HL-60 (cell line): ENCODE measurements at regions not wholly inside any gene's neighbourhood (a gene's known extent, or its start where the extent isn't known, plus 50 kb on each side); places are given as distances from the start of the nearest gene placed in this dataset.

Experiments
- DNase-seq, 2 experiments: peaks; one replicate each; pipeline ENCODE4 v3.0.0-alpha.2; 2010 to 2020; ENCODE audit warnings: low read depth in 1 of 2, low spot score in 1 of 2
- H3K27ac ChIP-seq: fragments of 250-450 bp; sonication (Bioruptor Pico); replicated peaks from 2 replicates; pipeline ENCODE4 v1.5.1; 2020; ENCODE audit warnings: mild to moderate bottlenecking, moderate library complexity
- H3K27me3 ChIP-seq: fragments of 250-450 bp; sonication (Bioruptor Pico); 2 replicates; pipeline ENCODE4 v1.5.1; 2021; ENCODE audit warnings: mild to moderate bottlenecking, moderate library complexity; ENCODE audit not compliant: insufficient read depth, poor library complexity, severe bottlenecking
- H3K4me3 ChIP-seq: replicated peaks from 2 replicates; pipeline ENCODE4 v1.5.1; 2011; ENCODE audit warnings: mild to moderate bottlenecking, control low read depth, low read length; ENCODE audit not compliant: insufficient read depth
- GABPA ChIP-seq: IDR thresholded peaks from 2 replicates; pipeline ENCODE4 v1.6.1; 2012; ENCODE audit warnings: low read depth
- POLR2AphosphoS5 ChIP-seq: IDR thresholded peaks from 2 replicates; pipeline ENCODE4 v1.6.1; 2012; ENCODE audit warnings: low read depth
- SPI1 ChIP-seq: IDR thresholded peaks from 2 replicates; pipeline ENCODE4 v1.6.1; 2012; ENCODE audit warnings: low read depth, mild to moderate bottlenecking, borderline replicate concordance
- TF ChIP-seq, protein P1 (sequence below): IDR thresholded peaks from 2 replicates; pipeline ENCODE4 v1.6.1; 2012; ENCODE audit warnings: low read depth; ENCODE audit not compliant: insufficient replicate concordance
- TF ChIP-seq, protein P2 (sequence below): IDR thresholded peaks from one replicate; pipeline ENCODE4 v1.5.1; 2011; ENCODE audit warnings: low read length, control low read depth, inconsistent platforms; ENCODE audit not compliant: insufficient read depth

DNA sequence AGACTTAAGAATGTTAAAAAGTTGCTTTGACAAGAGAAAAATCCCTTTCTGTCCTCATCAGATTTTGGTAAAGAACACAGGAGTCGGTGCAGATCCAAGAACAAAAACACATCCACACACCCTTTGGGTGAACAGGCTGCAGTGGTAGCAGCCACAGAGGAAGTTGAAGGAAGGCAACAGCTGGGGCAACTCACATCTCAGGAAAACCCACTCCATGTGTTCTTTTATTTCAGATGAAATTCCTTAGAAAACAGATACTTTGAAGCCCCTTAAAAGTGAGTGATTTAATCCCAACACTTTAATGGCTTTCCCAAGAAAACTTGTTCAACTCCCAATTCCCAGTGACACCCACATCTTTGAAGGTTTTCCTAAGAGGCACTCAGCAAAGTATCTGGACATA is 271.3 kb downstream of the ICOS start:
- Histone ChIP-seq H3K27ac (no peak overlapping the region), H3K27me3 (no peaks in the 10 kb centered on the region), H3K4me3 (no peak overlapping the region)
- TF ChIP-seq SPI1 (no peak), POLR2AphosphoS5 (no peak), GABPA (no peak)
- TF ChIP-seq, protein P1, sequence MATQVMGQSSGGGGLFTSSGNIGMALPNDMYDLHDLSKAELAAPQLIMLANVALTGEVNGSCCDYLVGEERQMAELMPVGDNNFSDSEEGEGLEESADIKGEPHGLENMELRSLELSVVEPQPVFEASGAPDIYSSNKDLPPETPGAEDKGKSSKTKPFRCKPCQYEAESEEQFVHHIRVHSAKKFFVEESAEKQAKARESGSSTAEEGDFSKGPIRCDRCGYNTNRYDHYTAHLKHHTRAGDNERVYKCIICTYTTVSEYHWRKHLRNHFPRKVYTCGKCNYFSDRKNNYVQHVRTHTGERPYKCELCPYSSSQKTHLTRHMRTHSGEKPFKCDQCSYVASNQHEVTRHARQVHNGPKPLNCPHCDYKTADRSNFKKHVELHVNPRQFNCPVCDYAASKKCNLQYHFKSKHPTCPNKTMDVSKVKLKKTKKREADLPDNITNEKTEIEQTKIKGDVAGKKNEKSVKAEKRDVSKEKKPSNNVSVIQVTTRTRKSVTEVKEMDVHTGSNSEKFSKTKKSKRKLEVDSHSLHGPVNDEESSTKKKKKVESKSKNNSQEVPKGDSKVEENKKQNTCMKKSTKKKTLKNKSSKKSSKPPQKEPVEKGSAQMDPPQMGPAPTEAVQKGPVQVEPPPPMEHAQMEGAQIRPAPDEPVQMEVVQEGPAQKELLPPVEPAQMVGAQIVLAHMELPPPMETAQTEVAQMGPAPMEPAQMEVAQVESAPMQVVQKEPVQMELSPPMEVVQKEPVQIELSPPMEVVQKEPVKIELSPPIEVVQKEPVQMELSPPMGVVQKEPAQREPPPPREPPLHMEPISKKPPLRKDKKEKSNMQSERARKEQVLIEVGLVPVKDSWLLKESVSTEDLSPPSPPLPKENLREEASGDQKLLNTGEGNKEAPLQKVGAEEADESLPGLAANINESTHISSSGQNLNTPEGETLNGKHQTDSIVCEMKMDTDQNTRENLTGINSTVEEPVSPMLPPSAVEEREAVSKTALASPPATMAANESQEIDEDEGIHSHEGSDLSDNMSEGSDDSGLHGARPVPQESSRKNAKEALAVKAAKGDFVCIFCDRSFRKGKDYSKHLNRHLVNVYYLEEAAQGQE: no peak
- TF ChIP-seq, protein P2, sequence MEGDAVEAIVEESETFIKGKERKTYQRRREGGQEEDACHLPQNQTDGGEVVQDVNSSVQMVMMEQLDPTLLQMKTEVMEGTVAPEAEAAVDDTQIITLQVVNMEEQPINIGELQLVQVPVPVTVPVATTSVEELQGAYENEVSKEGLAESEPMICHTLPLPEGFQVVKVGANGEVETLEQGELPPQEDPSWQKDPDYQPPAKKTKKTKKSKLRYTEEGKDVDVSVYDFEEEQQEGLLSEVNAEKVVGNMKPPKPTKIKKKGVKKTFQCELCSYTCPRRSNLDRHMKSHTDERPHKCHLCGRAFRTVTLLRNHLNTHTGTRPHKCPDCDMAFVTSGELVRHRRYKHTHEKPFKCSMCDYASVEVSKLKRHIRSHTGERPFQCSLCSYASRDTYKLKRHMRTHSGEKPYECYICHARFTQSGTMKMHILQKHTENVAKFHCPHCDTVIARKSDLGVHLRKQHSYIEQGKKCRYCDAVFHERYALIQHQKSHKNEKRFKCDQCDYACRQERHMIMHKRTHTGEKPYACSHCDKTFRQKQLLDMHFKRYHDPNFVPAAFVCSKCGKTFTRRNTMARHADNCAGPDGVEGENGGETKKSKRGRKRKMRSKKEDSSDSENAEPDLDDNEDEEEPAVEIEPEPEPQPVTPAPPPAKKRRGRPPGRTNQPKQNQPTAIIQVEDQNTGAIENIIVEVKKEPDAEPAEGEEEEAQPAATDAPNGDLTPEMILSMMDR: no peak
- no peak for DNase-seq

DNA sequence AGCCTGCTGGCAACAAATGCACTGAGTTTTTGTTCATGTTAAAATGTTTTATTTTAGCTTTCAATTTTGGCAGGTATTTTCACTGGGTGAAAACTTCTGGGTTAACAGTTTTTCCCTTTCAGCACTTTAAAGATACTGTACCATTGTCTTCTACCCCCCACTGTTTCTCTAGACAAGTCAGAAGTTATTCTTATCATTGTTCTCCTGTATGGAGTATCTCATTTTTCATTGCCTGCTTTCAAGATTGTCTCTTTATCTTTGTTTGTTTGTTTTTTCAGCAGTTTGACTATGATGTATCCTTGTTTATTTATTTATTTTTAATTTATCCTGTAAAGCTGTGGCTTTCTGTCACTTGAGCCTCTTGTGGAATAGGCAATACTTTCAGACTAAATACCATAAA is 277.0 kb downstream of the ICOS start:
- Histone ChIP-seq H3K27ac (no peak overlapping the region), H3K27me3 (no peaks in the 10 kb centered on the region), H3K4me3 (no peak overlapping the region)
- DNase-seq: no peak
- TF ChIP-seq POLR2AphosphoS5: no peak
- TF ChIP-seq, protein P1: no peak
- TF ChIP-seq SPI1: no peak
- TF ChIP-seq GABPA: no peak
- TF ChIP-seq, protein P2: no peak

DNA sequence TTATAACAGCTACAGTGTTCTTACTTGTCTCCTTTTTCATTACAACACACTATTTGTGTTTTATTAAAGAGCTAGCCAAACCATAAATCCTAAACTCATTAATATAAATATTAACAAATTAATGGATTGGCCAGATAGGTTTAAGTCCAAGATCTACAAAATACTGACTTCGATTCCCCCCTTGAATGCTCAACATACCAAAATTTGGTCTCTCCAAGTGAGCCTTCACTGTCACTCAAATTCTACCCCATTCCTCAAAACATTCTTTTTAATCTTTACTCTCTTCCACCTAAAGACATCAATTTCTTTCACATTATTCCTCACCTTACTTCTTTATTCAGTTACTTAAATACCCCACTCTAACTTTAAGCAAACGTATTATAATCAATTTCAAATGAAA is 281.5 kb downstream of the ICOS start:
- H3K27me3 ChIP-seq: no peaks in the 10 kb centered on the region
- DNase-seq: no peak
- H3K27ac ChIP-seq: no peak overlapping the region
- TF ChIP-seq, protein P2: no peak
- no peak for TF ChIP-seq POLR2AphosphoS5
- no peak for TF ChIP-seq SPI1
- TF ChIP-seq, protein P1: no peak
- TF ChIP-seq GABPA: no peak
- H3K4me3 ChIP-seq: no peak overlapping the region
